ENCODE measurements at regions not wholly inside any gene's neighbourhood (a gene's known extent, or its start where the extent isn't known, plus 50 kb on each side); places are given as distances from the start of the nearest gene placed in this dataset.

GRCh38 chr2:196480653-196481323 is 158.7 kb upstream of the CCDC150 start:
- H3K9me3 ChIP-seq, result no peaks in the 10 kb centered on the region
- no peak overlapping the region for H3K27ac ChIP-seq
- TF ChIP-seq CTCF (IDR thresholded peaks at IDR 0.05), result no peak
- no peak for TF ChIP-seq POLR2A (IDR thresholded peaks at IDR 0.05)
- no peak for TF ChIP-seq EP300 (IDR thresholded peaks at IDR 0.05)
- no peaks in the 10 kb centered on the region for H3K4me1 ChIP-seq (ENCODE audit: insufficient read depth)
- WGBS, 3 donors, result 96 to 97% (median 96%) methylated on average over 2 of the region's 2 CpGs
- no peak overlapping the region for H3K4me3 ChIP-seq
- no peak for DNase-seq
- no peaks in the 10 kb centered on the region for H3K27me3 ChIP-seq
- intact Hi-C loops (cut with DNase I), result no loop called here
- H3K36me3 ChIP-seq, result no peaks in the 10 kb centered on the region

GRCh38 chr2:196481324-196481697 is 158.2 kb upstream of the CCDC150 start:
- H3K27ac ChIP-seq, result no peak overlapping the region
- intact Hi-C loops (cut with DNase I), result no loop called here
- no peaks in the 10 kb centered on the region for H3K27me3 ChIP-seq
- H3K4me3 ChIP-seq, result no peak overlapping the region
- TF ChIP-seq EP300 (IDR thresholded peaks at IDR 0.05) (no peak), CTCF (IDR thresholded peaks at IDR 0.05) (no peak), POLR2A (IDR thresholded peaks at IDR 0.05) (no peak)
- no peaks in the 10 kb centered on the region for H3K9me3 ChIP-seq
- 45 to 64% (median 52%) methylated on average over 3 of the region's 3 CpGs for WGBS, 3 donors
- H3K4me1 ChIP-seq (ENCODE audit: insufficient read depth), result no peaks in the 10 kb centered on the region
- H3K36me3 ChIP-seq, result no peaks in the 10 kb centered on the region
- no peak for DNase-seq

- WGBS, 3 donors, result 88 to 94% (median 88%) methylated on average over 6 of the region's 6 CpGs
- no peak for DNase-seq
- TF ChIP-seq EP300 (IDR thresholded peaks at IDR 0.05) (no peak), POLR2A (IDR thresholded peaks at IDR 0.05) (no peak), CTCF (IDR thresholded peaks at IDR 0.05) (no peak)
These were observed 157.1 kb upstream of the CCDC150 start for GRCh38 chr2:196482119-196483065.

GRCh38 chr2:196486146-196486545 is 153.4 kb upstream of the CCDC150 start:
- Histone ChIP-seq H3K27ac (no peak overlapping the region), H3K4me1 (ENCODE audit: insufficient read depth) (no peaks in the 10 kb centered on the region), H3K9me3 (no peaks in the 10 kb centered on the region), H3K27me3 (no peaks in the 10 kb centered on the region), H3K36me3 (no peaks in the 10 kb centered on the region), H3K4me3 (no peak overlapping the region)
- 78 to 84% (median 83%) methylated on average over 3 of the region's 3 CpGs for WGBS, 3 donors
- intact Hi-C loops (cut with DNase I), result no loop called here
- no peak for DNase-seq
- TF ChIP-seq EP300 (IDR thresholded peaks at IDR 0.05), result no peak
- TF ChIP-seq POLR2A (IDR thresholded peaks at IDR 0.05), result no peak
- TF ChIP-seq CTCF (IDR thresholded peaks at IDR 0.05), result no peak

More at GRCh38 chr2:196482119-196483065, 157.1 kb upstream of the CCDC150 start:
- H3K27ac ChIP-seq, result no peak overlapping the region
- H3K9me3 ChIP-seq, result no peaks in the 10 kb centered on the region
- no peaks in the 10 kb centered on the region for H3K36me3 ChIP-seq
- intact Hi-C loops (cut with DNase I), result no loop called here
- H3K4me1 ChIP-seq (ENCODE audit: insufficient read depth), result no peaks in the 10 kb centered on the region
- H3K27me3 ChIP-seq, result no peaks in the 10 kb centered on the region
- no peak overlapping the region for H3K4me3 ChIP-seq

All from ovary (tissue), 7 donors.